Liver (tissue), 6 donors: ENCODE measurements at regions not wholly inside any gene's neighbourhood (a gene's known extent, or its start where the extent isn't known, plus 50 kb on each side); places are given as distances from the start of the nearest gene placed in this dataset.
"Not testable (repeated sequence)": the region's sequence is repeated elsewhere in the genome, so short reads cannot be mapped to it uniquely, and the experiment has no call there.

Experiments used
- DNase-seq: peaks from one replicate; pipeline ENCODE4 v3.0.0-alpha.2; 2017; ENCODE audit warnings: low spot score
- H3K27ac ChIP-seq, 2 donors: one replicate each; pipeline ENCODE4 v1.7.0; 2013; ENCODE audit warnings: inconsistent platforms in 2 of 2, low read length in 2 of 2, control low read depth in 1 of 2, low read depth in 1 of 2, mild to moderate bottlenecking in 1 of 2
- H3K27me3 ChIP-seq, 4 donors: one replicate each; pipeline versions ENCODE4 v1.6.1 to v1.7.0; 2013; ENCODE audit warnings: low read length in 3 of 4, inconsistent platforms in 1 of 4, mild to moderate bottlenecking in 1 of 4, moderate library complexity in 1 of 4; ENCODE audit not compliant: control insufficient read depth in 4 of 4, insufficient read depth in 4 of 4
- H3K36me3 ChIP-seq, 4 donors: one replicate each; pipeline versions ENCODE4 v1.6.1 to v1.7.0; 2013; ENCODE audit warnings: low read length in 3 of 4, mild to moderate bottlenecking in 3 of 4, low read depth in 1 of 4, moderate library complexity in 1 of 4; ENCODE audit not compliant: control insufficient read depth in 4 of 4, insufficient read depth in 3 of 4
- H3K4me1 ChIP-seq, 4 donors: one replicate each; pipeline versions ENCODE4 v1.6.1 to v1.7.0; 2013; ENCODE audit warnings: low read length in 3 of 4, mild to moderate bottlenecking in 3 of 4, moderate library complexity in 1 of 4; ENCODE audit not compliant: control insufficient read depth in 4 of 4, insufficient read depth in 4 of 4
- H3K4me3 ChIP-seq, 3 donors: one replicate each; pipeline versions ENCODE4 v1.6.1 to v1.7.0; 2013; ENCODE audit warnings: low read length in 3 of 3, control low read depth in 1 of 3, low read depth in 1 of 3, mild to moderate bottlenecking in 1 of 3
- H3K9ac ChIP-seq, 2 donors: one replicate each; pipeline ENCODE4 v1.7.0; 2013; ENCODE audit warnings: low read length in 2 of 2, mild to moderate bottlenecking in 2 of 2, moderate library complexity in 2 of 2, control low read depth in 1 of 2, low read depth in 1 of 2
- H3K9me3 ChIP-seq, 4 donors: one replicate each; pipeline versions ENCODE4 v1.6.1 to v1.7.0; 2013; ENCODE audit warnings: low read length in 3 of 4; ENCODE audit not compliant: control insufficient read depth in 4 of 4
- WGBS: extraction: QIAGEN DNeasy Blood & Tissue Kit; methylation state at CpG from one replicate; pipeline ENCODE4 v1.1.7; 2013; 5-methylcytosine and 5-hydroxymethylcytosine counted together
- donor health status: healthy.
- donor health status: healthy.
- donor health status: healthy.

DNA sequence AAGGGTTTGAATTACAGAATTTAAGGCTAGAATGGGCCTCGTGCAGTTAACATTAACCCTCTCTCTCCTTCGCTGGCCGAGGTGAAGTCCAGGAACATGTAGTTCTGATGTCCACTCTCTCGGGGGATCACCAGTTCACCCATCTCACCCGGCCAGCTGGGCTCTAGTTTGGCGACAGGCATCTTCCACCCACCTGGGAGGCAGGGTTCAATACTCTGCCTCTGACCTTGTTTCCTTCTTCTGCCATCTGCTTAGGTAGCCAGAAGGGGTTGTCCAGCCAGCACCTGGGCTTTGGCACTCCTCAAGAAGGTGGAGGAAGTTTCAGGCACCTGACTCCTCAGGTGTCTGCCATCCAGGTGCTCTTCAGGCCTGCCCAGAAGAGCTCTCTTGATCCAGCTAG is 2857.8 kb downstream of the RPIA start:
- not testable (repeated sequence) for H3K9ac ChIP-seq, H3K36me3 ChIP-seq, H3K4me1 ChIP-seq, H3K4me3 ChIP-seq, H3K9me3 ChIP-seq, H3K27me3 ChIP-seq, H3K27ac ChIP-seq
- peak; percentile 27 for DNase-seq
- WGBS: 83% methylated on average over 6 of the region's 6 CpGs

GRCh38 chr2:91558234-91558633 is 2866.8 kb downstream of the RPIA start:
- not testable (repeated sequence) for H3K27ac ChIP-seq, DNase-seq, H3K9me3 ChIP-seq, H3K27me3 ChIP-seq, H3K36me3 ChIP-seq, H3K4me1 ChIP-seq, H3K9ac ChIP-seq, H3K4me3 ChIP-seq

- H3K27ac ChIP-seq, H3K9ac ChIP-seq, H3K4me3 ChIP-seq, H3K27me3 ChIP-seq, H3K9me3 ChIP-seq, DNase-seq, H3K4me1 ChIP-seq, H3K36me3 ChIP-seq: not testable (repeated sequence)
- no CpG with 5 or more reads among the region's 1 CpG for WGBS
Observed at GRCh38 chr2:91559269-91559668, 2867.8 kb downstream of the RPIA start.

GRCh38 chr2:91559886-91560614 is 2868.6 kb downstream of the RPIA start:
- H3K27me3 ChIP-seq, H3K9ac ChIP-seq, H3K27ac ChIP-seq, H3K9me3 ChIP-seq, H3K4me1 ChIP-seq, DNase-seq, H3K4me3 ChIP-seq, H3K36me3 ChIP-seq: not testable (repeated sequence)

DNA sequence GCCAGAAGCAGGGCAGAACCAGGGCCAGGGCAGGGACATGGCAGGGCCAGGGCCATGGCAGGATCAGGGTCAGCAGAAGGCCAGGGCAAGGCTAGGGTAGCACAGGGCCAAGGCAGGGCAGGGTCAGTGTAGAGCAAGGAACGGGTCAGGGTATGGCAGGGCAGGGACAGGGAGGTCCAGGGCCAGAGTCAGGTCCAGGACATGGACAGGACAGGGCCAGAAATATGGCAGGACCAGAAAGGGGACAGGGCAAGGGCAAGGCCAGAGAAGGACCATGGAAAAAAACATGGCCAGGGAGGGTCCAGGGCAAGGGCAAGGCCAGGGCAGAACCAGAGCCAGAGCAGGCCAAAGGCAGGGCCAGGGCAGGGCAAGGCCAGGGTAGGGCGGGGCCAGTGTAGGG is 2870.7 kb downstream of the RPIA start:
- 74% methylated on average over 1 of the region's 2 CpGs for WGBS
- not testable (repeated sequence) for H3K4me3 ChIP-seq, H3K9me3 ChIP-seq, H3K27me3 ChIP-seq, H3K36me3 ChIP-seq, H3K27ac ChIP-seq, DNase-seq, H3K9ac ChIP-seq, H3K4me1 ChIP-seq

DNA sequence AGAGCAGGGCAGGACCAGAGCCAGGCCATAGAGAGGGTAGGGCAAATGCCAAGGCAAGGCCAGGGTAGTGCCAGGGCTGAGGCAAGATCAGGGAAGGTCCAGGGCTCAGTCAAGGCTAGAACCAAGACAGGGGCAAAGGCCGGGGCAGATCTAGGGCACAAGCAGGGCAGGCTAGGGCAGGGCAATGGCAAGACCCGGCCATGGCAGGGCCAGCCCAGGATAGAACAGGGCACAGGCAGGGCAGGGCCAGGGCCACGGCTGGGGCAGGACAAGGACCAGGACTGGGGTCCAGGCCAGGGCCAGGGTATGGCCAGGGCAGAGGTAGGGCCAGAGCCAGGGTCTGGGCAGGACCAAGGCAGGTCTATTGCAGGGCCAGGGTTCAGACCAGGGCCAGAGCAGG is 2873.2 kb downstream of the RPIA start:
- not testable (repeated sequence) for H3K36me3 ChIP-seq, H3K27me3 ChIP-seq, H3K9me3 ChIP-seq, H3K27ac ChIP-seq, H3K4me3 ChIP-seq, DNase-seq, H3K4me1 ChIP-seq, H3K9ac ChIP-seq
- 70% methylated on average over 3 of the region's 3 CpGs for WGBS

DNA sequence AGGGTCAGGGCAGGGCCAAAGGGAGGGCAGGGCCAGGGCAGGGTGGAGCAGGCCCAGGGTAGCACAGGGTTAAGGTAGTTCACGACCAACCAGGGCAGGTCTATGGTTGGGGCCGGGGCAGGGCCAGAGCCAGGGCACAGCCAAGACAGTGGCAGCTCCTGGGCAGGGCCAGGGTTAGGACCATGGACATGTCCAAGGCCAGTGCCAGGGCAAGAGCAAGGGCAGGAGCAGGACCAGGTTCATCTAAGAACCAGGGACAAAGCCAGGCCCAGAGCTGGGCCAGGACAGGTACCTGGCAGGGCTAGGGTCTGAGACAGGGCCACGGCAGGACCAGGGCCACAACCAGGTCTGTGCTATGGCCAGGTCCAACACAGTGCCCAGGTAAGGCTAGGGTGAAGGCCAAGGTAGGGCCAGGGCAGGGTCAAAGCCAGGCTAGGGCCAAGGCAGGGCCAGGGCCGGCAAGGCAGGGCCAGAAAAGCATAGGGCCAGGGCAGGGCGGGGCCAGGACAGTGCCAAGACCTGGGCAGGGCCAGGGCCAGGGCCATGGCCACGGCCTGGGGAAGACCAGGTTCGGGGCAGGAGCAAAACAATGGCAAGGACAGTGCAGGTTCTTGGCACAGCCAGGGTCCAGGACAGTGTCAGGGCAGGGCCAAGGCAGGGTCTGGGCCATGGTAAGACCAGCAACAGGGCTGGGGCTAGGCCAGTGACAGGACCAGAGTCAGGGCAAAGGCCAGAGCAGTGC is 2874.4 kb downstream of the RPIA start:
- 85% methylated on average over 4 of the region's 7 CpGs for WGBS
- not testable (repeated sequence) for H3K9ac ChIP-seq, H3K27me3 ChIP-seq, DNase-seq, H3K27ac ChIP-seq, H3K4me1 ChIP-seq, H3K4me3 ChIP-seq, H3K36me3 ChIP-seq, H3K9me3 ChIP-seq

GRCh38 chr2:91566611-91567010 is 2875.1 kb downstream of the RPIA start:
- 87% methylated on average over 8 of the region's 8 CpGs for WGBS
- not testable (repeated sequence) for H3K9me3 ChIP-seq, DNase-seq

More at GRCh38 chr2:91566611-91567010, 2875.1 kb downstream of the RPIA start:
- not testable (repeated sequence) for H3K9ac ChIP-seq, H3K4me1 ChIP-seq, H3K4me3 ChIP-seq, H3K36me3 ChIP-seq, H3K27ac ChIP-seq, H3K27me3 ChIP-seq
